IMR-90 (cell line): ENCODE measurements at regions not wholly inside any gene's neighbourhood (a gene's known extent, or its start where the extent isn't known, plus 50 kb on each side); places are given as distances from the start of the nearest gene placed in this dataset.

Experiments used
- POLR2A ChIP-seq: IDR thresholded peaks from 2 replicates; pipeline ENCODE4 v1.6.1; 2012; ENCODE audit warnings: mild to moderate bottlenecking, low read depth, low read length
- RAD21 ChIP-seq: IDR thresholded peaks from 2 replicates; pipeline ENCODE4 v1.6.1; 2012; ENCODE audit warnings: low read length, improper control_type of control experiment
- RCOR1 ChIP-seq: IDR thresholded peaks from 2 replicates; pipeline ENCODE4 v1.6.1; 2012; ENCODE audit warnings: mild to moderate bottlenecking, low read length, improper control_type of control experiment; ENCODE audit not compliant: insufficient replicate concordance
- RFX5 ChIP-seq: IDR thresholded peaks from 2 replicates; pipeline ENCODE4 v1.8.0; 2012; ENCODE audit warnings: low read depth, mild to moderate bottlenecking, low read length, moderate library complexity
- TF ChIP-seq, protein P1 (sequence below): conservative IDR thresholded peaks from 2 replicates; pipeline ENCODE4 v1.5.1; 2012; ENCODE audit warnings: mild to moderate bottlenecking, low read depth, low read length, improper control_type of control experiment

DNA sequence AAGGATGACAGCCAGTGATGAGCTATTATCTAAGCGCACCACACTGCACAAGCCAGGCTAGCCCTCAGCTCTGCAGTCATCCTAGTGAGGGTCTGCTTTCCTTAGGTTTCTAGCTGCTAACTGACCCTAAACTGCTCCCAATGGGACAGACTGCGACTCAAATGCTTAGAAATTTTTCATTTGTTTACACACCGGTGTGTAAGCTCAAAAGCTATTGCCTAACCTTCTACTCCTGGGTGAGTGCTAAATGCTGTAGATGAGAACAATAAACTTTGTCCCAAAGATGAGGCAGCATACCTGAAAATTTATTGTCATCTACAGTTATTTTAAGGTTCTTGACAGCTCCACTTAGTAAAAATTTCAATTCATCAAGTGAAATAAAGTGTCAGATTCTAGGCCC, 311.4 kb downstream of the TMEM167A start:
- TF ChIP-seq POLR2A (no peak), RCOR1 (no peak), RAD21 (no peak), RFX5 (no peak)
- TF ChIP-seq, protein P1, sequence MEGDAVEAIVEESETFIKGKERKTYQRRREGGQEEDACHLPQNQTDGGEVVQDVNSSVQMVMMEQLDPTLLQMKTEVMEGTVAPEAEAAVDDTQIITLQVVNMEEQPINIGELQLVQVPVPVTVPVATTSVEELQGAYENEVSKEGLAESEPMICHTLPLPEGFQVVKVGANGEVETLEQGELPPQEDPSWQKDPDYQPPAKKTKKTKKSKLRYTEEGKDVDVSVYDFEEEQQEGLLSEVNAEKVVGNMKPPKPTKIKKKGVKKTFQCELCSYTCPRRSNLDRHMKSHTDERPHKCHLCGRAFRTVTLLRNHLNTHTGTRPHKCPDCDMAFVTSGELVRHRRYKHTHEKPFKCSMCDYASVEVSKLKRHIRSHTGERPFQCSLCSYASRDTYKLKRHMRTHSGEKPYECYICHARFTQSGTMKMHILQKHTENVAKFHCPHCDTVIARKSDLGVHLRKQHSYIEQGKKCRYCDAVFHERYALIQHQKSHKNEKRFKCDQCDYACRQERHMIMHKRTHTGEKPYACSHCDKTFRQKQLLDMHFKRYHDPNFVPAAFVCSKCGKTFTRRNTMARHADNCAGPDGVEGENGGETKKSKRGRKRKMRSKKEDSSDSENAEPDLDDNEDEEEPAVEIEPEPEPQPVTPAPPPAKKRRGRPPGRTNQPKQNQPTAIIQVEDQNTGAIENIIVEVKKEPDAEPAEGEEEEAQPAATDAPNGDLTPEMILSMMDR, result no peak
